Daoy (cell line): ENCODE measurements at regions not wholly inside any gene's neighbourhood (a gene's known extent, or its start where the extent isn't known, plus 50 kb on each side); places are given as distances from the start of the nearest gene placed in this dataset.
"Not testable (repeated sequence)": the region's sequence is repeated elsewhere in the genome, so short reads cannot be mapped to it uniquely, and the experiment has no call there.

Source experiments
- DNase-seq: peaks from one replicate; pipeline ENCODE4 v3.0.0-alpha.2; 2015; ENCODE audit warnings: low read depth

DNA sequence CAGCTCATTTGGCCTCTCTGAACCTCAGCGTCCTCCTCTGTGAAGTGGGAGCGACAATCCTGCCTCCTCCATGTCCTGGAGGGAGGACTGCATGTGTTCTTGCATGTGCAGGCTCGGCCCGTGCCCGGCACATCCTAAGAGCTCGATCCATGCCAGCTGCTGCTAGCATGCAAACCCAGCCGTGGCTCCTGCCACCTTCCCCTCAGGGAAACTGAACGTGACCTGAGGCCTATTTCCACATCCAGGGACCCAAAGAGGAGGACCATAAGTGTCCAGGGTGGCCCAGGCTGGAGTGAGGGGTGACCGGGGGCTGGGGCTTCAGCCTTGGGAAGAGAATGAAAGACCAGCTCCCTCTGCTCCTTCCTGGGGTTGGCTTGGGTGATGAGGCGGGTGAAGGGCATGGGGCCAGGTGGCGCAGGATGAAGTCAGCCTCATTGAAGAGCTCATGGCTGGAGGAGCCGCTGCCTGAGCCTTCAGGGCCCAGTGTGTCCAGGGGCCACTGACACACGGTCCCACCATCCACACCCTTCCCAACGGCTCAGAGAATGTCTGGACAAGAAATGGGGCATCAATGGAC lies 115.7 kb upstream of the AKAP13 start:
- DNase-seq: not testable (repeated sequence)

DNA sequence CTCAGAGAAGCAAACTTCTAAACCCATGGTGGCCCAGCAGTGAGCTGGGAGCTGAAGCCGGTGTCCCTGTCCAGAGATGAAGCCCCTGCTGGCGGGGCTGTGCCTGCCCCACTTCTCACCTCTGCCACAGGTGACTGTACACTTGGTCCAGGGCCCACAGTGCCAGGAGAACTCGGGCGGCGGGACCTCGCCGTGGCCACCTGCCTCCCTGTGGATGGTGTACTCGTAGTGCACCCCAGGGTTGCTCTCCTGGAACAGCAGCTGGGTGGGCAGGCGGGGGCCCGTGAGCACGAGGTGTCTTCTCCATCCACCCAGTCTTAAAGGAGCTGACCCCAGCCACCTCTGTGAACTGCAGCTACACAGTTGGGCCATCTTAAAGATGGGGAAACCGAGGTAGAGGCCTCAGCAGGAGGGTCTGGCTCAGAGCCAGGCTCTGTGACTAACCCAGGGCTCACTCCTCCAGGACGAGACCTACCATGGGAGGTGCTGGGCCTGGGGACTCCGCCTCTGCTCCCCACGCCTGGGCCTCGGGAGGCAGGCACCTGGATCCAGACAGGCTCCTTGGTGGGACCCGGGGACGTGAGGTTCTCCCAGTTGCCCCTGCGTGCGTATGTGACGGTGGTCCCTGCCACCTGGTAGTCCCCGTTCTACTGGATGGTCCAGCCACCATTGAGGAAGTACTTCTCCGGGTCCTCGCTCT lies 113.1 kb upstream of the AKAP13 start:
- not testable (repeated sequence) for DNase-seq

DNA sequence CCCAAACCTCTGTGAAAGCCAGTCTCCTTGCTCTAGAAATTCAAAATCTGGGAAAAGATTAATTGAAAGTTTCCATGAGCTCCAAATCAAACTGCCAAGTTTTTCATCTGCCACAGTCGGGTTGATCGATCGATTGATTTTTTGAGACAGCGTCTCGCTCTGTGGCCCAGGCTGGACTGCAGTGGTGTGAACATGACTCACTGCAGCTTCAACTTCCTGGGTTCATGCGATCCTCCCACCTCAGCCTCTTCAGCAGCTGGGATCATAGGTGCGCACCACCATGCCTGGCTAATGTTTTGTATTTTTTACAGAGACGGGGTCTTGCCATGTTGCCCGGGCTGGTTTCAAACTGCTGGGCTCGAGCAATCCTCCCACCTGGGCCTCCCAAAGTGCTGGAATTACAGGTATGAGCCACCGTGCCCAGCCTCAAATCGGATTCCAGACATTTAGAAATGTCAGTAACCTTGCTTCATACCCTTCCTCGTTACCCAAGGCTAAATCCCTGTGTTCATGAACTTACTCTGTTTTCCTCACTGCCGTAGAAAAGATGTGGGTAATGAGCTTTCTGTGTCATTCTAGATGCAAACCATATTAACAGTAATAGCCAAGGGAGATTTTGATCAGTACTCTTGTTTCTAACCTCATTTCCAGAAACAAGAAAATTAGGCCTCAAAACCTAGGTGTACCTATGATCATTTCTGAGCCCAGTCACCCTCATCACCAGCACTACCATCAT lies 105.9 kb upstream of the AKAP13 start:
- no peak for DNase-seq

DNA sequence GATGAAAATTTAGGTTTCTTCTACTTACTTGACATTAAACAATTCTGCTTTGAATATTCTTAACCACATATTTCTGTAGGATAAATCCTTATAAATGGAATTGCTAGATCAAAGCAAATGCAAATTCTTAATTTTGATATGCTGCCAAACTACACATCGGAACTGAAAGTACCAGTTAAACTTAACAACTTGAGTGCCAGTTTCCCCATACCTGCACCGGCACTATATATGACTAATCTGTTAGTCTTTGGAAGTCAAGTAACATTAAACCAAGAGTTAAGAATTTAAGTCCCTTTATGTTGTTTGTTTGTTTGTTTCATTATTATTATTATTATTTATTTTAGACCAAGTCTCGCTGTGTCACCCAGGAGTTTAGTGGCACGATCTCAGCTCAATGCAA lies 103.9 kb upstream of the AKAP13 start:
- no peak for DNase-seq

GRCh38 chr15:85276921-85277320 lies 103.5 kb upstream of the AKAP13 start:
- peak; percentile 19 for DNase-seq

- DNase-seq: no peak
Measured at GRCh38 chr15:85277847-85278370, 102.5 kb upstream of the AKAP13 start.

DNA sequence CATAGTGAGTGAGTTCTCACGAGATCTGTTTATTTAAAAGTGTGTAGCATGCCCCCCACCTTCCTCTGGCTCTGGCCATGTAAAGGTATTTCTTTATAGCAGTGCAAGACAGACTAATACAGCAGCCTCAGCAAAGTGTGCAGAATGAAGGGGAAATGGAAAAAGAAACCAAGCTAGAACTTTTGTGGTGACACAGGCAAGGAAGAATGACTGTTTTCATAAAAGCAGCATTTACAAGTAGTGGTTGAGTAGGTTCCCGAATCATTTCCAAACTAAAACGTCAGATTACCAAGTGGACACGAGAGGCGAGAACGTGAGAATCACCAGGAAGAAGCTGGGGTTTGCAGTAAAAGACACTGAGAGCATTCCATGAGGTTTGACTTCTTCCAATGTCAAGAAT lies 100.2 kb upstream of the AKAP13 start:
- DNase-seq: no peak

DNA sequence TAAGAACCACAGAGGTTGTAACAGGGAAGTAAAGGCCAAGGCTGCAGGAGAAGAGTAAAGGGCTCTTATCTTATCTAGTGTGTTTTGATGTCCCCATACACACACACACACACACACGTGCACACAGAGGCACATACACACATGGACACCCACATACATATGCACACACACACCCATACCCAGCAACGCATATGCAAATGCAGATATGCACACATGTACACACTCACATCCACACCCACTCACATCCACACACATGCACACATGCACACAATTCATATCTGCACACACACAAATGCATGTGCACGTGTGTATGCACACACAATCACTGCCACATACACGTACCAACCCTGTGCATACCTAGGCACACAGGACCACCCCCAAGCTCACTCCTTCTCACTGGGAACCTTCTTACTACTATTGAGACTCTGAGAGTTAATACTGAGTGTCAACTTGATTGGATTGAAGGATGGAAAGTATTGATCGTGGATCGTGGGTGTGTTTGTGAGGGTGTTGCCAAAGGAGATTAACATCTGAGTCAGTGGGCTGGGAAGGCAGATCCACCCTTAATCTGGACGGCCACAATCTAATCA lies 99.0 kb upstream of the AKAP13 start:
- DNase-seq: no peak

DNA sequence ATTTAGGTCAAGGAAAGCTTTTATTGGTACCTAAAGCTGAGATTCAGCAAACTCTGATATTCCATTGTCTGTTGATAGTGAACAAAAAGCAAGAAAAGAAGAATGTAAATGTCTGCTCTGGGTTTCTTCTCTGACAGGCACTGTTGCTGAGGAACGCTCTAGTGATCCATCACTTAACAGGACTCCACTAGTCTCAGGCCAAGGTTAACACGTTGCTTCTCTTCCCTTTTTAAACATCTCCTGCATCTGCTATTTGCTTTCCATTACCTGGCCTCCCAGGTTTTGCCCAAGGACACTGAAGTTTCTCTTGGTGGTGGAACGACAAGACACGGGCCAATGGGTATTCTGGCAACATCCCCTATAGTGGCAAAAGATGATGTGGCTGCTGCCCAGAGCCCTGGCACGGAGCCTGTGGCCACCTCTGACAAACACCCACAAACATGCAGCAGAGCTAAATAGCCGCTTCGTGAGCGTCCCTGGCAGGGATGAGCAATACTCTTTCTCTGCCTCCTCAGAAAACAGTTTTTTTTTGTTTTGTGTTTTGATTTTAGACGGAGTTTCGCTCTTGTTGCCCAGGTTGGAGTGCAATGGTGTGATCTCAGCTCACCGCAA lies 97.8 kb upstream of the AKAP13 start:
- DNase-seq: peak; percentile 58

GRCh38 chr15:85283815-85284214 lies 96.6 kb upstream of the AKAP13 start:
- DNase-seq: not testable (repeated sequence)

DNA sequence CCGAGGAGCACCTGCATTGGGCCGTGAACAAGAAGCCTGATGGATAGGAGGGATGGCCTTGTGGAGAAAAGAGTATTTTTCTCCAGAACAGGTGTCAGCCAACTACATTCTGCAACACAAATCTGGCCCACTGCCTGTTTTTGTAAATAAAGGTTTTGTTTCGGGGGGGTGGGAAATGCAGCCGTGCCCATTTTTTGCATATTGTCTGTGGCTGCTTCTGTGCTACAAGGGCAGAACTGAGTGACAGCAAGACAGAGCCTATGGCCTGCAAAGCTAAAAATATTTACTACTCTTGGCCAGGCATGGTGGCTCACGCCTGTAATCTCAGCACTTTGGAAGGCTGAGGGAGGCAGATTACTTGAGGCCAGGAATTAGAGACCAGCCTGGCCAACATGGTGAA lies 95.9 kb upstream of the AKAP13 start:
- DNase-seq: no peak

DNA sequence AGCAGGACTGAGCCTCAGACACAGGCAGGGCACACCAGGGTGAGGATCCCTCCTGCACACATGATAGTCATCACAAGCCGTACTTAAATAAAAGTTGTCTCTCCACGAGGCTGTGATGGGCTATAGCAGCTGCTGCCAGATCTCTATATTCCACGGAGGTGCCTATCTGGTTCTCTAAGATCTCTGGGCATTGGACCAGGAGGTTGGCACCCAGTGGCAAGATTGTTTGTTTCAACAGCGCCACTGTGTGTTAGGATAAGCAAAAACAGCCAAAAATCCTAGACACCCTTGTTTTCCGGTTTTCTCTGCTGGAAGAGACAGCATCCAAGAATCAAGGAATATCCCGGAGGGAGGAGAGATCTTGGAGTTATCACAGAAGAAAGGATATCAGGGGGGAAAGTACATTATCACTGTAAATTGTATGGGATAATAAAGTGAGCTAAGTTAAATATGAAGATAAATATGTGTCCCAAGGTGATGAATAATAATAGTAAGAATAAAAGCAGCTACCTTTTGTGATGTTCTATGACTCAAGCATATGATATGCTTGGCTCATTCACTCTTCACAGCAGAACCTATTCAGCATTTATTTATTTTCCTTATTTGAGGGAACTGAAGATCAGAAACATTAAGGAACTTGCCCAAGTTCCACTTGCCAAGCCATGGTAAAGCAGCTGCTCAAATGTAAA lies 90.6 kb upstream of the AKAP13 start:
- DNase-seq: peak; percentile 34

- not testable (repeated sequence) for DNase-seq
Measured at GRCh38 chr15:85292583-85292982, 87.8 kb upstream of the AKAP13 start.

DNA sequence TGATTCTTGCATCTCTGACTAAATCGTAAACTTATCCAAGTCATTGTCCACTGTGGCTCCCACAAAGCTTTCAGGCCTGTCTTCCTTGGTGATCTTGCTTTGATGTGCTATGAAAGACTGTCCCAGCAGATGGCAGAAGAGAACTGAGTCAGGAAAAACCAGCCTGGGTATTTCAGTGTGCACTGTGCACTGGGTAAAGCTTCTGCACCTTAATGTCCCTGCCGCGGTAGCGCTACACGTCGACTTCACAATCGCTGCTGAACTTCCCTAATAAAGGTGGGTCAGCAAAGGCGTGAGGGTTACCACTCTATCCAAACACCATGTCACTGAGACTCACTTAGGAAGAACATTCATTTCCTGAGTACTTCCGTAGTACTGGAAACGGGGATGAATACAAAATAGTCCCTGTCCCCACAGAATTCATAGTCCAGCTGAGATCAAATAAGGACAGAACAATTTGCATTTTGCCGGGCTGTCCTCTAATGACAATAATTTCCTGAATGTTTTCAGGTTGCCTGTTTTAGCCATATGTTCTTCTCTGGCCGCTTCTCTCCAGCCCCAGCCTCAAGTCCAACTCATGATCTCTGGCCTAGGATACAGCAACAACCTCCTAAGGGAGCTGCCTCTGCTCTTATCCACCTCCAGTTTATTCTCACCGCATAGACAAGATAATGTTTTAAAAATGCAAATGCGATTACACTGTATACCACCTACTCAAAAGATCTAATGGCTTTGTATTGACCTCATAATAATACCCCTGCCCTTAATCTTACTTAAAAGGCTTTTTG lies 83.6 kb upstream of the AKAP13 start:
- DNase-seq: peak; percentile 50

- no peak for DNase-seq
Measured at GRCh38 chr15:85297537-85297936, 82.9 kb upstream of the AKAP13 start.

DNA sequence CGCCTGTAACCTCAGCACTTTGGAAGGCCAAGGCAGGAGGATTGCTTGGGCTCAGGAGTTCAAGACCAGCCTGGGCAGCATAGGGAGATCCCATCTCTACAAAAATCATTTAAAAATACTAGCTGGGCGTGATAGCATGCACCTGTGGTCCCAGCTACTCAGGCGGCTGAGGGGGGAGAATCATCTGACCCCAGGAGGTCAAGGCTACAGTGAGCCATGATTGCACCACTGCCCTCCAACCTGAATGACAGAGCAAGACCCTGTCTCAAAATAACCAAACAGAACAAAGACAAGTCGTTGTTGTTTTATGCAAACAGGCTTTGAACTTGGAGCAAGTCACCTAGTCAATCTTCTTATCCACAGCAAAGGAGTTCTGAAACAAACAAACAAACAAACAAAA lies 82.0 kb upstream of the AKAP13 start:
- DNase-seq: no peak

DNA sequence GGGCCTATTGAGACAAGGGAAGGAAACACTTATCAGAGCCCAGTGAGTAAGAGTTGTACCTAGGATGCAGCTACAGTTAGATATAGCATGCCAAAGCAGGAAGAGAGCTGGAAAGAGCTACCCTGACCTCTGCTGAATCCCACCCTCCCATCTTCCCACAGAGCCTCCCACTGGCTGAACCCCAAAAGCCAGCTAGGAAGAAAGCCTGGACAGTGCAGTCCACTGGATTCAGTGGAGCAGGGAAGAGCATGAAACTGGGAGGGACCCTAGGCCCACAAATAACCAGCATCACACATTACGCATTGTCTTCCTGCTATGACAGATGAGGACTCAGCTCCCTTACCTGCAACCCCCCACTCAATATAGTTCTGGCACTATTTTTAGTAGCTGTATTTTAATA lies 81.5 kb upstream of the AKAP13 start:
- no peak for DNase-seq

- DNase-seq: no peak
Measured at GRCh38 chr15:85302271-85302670, 78.1 kb upstream of the AKAP13 start.

DNA sequence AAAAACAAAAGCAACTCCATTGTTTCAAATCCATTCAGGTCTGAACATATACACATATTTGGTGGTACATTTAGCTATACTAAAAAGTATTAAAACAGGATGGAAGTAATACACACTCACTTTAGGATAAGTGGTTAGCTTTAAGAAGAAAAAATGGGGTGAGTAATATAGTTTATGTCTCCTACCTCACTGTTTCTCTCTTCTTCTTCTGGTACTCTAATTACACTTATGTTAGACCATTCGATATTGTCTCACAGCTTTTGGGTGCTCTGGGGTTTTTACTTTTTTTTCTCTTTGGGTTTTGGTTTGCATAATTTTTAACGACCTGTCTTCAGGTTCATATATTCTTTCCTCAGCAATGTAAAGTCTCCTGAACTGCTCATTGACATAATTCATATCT lies 75.4 kb upstream of the AKAP13 start:
- no peak for DNase-seq

DNA sequence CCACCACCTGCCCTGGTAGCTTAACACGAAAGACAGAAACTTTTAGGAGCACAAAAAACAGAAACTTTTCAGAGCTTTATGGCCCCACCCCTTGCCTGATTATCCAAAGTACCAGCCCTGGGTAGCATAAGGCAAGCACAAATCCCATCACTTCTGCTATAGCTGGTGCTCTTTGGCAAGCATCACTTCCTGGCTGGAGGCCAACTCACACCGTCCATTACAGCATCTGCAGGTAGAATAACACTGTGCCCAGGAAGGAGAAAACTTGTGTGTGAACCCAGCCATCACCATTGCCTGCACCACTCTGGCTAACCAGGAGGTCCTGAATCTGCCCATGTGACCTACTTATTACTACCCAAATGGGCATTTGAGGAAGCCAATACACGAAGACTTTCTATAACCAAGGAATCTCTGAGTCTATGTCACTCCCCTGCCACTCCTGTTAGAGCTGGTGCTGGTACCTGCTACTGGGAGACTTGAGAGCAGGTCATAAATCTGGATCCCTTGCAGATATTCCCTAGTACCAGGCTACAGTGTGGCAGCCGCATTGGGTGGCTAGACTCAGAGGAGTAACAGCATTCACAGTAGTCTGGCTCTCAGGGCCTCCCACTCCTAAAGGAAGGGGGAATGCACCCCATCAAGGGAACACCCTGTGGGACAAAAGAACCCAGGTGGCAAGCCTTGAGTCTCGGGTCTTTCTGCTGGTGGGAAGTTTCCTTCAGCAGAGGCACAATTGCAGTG lies 73.3 kb upstream of the AKAP13 start:
- no peak for DNase-seq
